ENCODE measurements at regions not wholly inside any gene's neighbourhood (a gene's known extent, or its start where the extent isn't known, plus 50 kb on each side); places are given as distances from the start of the nearest gene placed in this dataset.

- H2BK12ac ChIP-seq (ENCODE audit: insufficient read length, low read depth, low read length) = no peak overlapping the region
- no peak for DNase-seq
- Mint-ChIP-seq H3K36me3 (ENCODE audit: insufficient read depth in 1 of 3, low read depth in 3 of 3) (peaks cover 0 to 2% (median 0%) of the 10 kb centered on the region in 3 experiments; a peak in 1 of 7 replicates), H3K4me3 (no peak overlapping the region), H3K9me3 (peaks cover 0 to 4% of the 10 kb centered on the region in 2 experiments; a peak in 3 of 5 replicates), H3K27me3 (ENCODE audit: low read depth) (no peaks in the 10 kb centered on the region), H3K4me1 (peaks cover 9 to 14% of the 10 kb centered on the region in 2 experiments), H3K27ac (no peak overlapping the region)
- H3K4me1 ChIP-seq (ENCODE audit: insufficient read depth, low read length) = no peaks in the 10 kb centered on the region; the same call in 1 of the 2 replicates
- no peak overlapping the region for H2BK120ac ChIP-seq (ENCODE audit: low read depth, low read length, poor library complexity, severe bottlenecking)
- no peaks in the 10 kb centered on the region for H3K79me1 ChIP-seq (ENCODE audit: insufficient read depth, low read depth, low read length, poor library complexity, severe bottlenecking)
- no peak overlapping the region for H3T11ph ChIP-seq (ENCODE audit: low read length)
- no peak overlapping the region for H2BK15ac ChIP-seq (ENCODE audit: low read depth, low read length)
- no peak overlapping the region for H4K5ac ChIP-seq (ENCODE audit: insufficient read length, low read depth, low read length)
- H2AFZ ChIP-seq (ENCODE audit: low read length) = no peak overlapping the region
- TF ChIP-seq, protein P1, sequence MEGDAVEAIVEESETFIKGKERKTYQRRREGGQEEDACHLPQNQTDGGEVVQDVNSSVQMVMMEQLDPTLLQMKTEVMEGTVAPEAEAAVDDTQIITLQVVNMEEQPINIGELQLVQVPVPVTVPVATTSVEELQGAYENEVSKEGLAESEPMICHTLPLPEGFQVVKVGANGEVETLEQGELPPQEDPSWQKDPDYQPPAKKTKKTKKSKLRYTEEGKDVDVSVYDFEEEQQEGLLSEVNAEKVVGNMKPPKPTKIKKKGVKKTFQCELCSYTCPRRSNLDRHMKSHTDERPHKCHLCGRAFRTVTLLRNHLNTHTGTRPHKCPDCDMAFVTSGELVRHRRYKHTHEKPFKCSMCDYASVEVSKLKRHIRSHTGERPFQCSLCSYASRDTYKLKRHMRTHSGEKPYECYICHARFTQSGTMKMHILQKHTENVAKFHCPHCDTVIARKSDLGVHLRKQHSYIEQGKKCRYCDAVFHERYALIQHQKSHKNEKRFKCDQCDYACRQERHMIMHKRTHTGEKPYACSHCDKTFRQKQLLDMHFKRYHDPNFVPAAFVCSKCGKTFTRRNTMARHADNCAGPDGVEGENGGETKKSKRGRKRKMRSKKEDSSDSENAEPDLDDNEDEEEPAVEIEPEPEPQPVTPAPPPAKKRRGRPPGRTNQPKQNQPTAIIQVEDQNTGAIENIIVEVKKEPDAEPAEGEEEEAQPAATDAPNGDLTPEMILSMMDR (conservative IDR thresholded peaks at IDR 0.05) = no peak
- no peaks in the 10 kb centered on the region for H3K79me2 ChIP-seq (ENCODE audit: insufficient read depth, low read length)
- no peaks in the 10 kb centered on the region for H3K9me3 ChIP-seq (ENCODE audit: control insufficient read depth, low read depth, low read length)
- no peak overlapping the region for H3K27ac ChIP-seq (ENCODE audit: insufficient read length, low read depth, low read length)
- no peak overlapping the region for H3K23ac ChIP-seq (ENCODE audit: insufficient read length, low read depth, low read length)
- H3K56ac ChIP-seq (ENCODE audit: insufficient read length, low read depth, low read length) = no peak overlapping the region
- no peaks in the 10 kb centered on the region for H4K20me1 ChIP-seq (ENCODE audit: control insufficient read depth, insufficient read depth, insufficient read length)
- no peak overlapping the region for H4K8ac ChIP-seq (replicated peaks; ENCODE audit: insufficient read length, low read depth, low read length)
- no peak overlapping the region for H2BK5ac ChIP-seq (ENCODE audit: insufficient read length, low read length)
- H3K14ac ChIP-seq (ENCODE audit: insufficient read depth, low read length) = no peak overlapping the region
- H3K23me2 ChIP-seq (ENCODE audit: insufficient read length, low read depth, low read length, poor library complexity, severe bottlenecking) = no peaks in the 10 kb centered on the region
- no peak overlapping the region for H2BK20ac ChIP-seq (ENCODE audit: low read depth, low read length, poor library complexity, severe bottlenecking)
- H4K91ac ChIP-seq (ENCODE audit: insufficient read length, low read depth, low read length) = no peak overlapping the region
- no peak overlapping the region for H3K4me2 ChIP-seq (ENCODE audit: insufficient read depth, insufficient read length, low read length)
- H2AK5ac ChIP-seq (ENCODE audit: insufficient read length, low read length) = no peak overlapping the region
- no peak overlapping the region for H3K4ac ChIP-seq (ENCODE audit: low read depth, low read length)
- no peaks in the 10 kb centered on the region for H3K27me3 ChIP-seq (ENCODE audit: insufficient read depth, low read length)
- H3K18ac ChIP-seq (ENCODE audit: insufficient read length, low read depth, low read length) = no peak overlapping the region
- no peak overlapping the region for H3K9ac ChIP-seq (ENCODE audit: extremely low read depth, insufficient read length, low read length)
Observed at GRCh38 chr4:20623939-20624338, 76.3 kb upstream of the PACRGL start.
